ENCODE measurements at regions not wholly inside any gene's neighbourhood (a gene's known extent, or its start where the extent isn't known, plus 50 kb on each side); places are given as distances from the start of the nearest gene placed in this dataset.

DNA sequence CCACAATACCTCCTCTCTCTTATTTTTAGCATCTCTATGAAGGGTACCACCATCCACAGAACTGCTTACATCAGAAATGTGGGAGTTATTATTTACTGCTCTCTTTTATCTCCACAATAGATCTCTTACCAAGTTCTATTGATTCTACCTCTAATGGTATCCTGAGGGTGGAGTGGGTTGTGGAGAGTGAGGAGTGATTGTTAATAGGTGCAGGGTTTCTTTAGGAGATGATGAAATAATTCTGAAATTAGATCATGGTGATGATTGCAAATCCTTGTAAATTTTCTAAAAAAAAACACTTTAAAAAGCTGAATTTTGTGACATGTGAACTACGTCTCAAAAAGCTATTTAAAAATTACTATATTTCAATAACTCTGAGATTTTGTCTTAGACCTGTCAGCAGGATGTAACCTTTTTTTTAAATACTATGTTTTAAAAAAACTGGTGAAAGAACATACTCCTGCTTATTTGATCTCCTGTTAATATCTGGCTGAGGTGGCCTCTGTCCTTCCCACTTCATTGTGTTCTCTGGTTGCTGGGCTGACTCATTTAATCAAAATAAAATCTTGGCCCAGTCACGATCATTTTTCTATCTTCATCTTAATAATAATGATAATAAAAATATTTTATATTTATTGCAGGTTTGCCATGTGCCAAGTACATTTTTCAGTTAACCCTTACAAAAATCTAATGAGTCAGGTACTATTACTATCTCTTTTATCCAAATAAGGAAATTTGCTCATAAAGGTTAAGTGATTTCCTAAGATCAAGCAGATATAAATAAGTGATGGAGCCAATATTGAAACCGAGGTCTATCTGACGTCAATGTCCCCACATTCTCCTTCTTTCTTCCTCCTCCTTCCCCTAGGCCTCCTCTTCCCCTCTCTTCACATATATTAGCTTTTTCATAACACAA is 73.5 kb downstream of the GLUD2 start (continued):
- no peak for TF ChIP-seq ZNF571 (tag by site-specific recombination; IDR thresholded peaks at IDR 0.05)
- TF ChIP-seq ZNF677 (tag by site-specific recombination; IDR thresholded peaks at IDR 0.05): no peak
- no peak for TF ChIP-seq WT1 (tag by site-specific recombination; IDR thresholded peaks at IDR 0.05)
- TF ChIP-seq, protein P1, sequence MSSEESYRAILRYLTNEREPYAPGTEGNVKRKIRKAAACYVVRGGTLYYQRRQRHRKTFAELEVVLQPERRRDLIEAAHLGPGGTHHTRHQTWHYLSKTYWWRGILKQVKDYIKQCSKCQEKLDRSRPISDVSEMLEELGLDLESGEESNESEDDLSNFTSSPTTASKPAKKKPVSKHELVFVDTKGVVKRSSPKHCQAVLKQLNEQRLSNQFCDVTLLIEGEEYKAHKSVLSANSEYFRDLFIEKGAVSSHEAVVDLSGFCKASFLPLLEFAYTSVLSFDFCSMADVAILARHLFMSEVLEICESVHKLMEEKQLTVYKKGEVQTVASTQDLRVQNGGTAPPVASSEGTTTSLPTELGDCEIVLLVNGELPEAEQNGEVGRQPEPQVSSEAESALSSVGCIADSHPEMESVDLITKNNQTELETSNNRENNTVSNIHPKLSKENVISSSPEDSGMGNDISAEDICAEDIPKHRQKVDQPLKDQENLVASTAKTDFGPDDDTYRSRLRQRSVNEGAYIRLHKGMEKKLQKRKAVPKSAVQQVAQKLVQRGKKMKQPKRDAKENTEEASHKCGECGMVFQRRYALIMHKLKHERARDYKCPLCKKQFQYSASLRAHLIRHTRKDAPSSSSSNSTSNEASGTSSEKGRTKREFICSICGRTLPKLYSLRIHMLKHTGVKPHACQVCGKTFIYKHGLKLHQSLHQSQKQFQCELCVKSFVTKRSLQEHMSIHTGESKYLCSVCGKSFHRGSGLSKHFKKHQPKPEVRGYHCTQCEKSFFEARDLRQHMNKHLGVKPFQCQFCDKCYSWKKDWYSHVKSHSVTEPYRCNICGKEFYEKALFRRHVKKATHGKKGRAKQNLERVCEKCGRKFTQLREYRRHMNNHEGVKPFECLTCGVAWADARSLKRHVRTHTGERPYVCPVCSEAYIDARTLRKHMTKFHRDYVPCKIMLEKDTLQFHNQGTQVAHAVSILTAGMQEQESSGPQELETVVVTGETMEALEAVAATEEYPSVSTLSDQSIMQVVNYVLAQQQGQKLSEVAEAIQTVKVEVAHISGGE (tag by site-specific recombination; conservative IDR thresholded peaks at IDR 0.05; ENCODE audit: low read depth): no peak
- TF ChIP-seq ZNF792 (tag by site-specific recombination; IDR thresholded peaks at IDR 0.05): no peak
- no peak for TF ChIP-seq ZNF133 (tag by site-specific recombination; IDR thresholded peaks at IDR 0.05)
- TF ChIP-seq ZNF202 (tag by site-specific recombination; IDR thresholded peaks at IDR 0.05; ENCODE audit: borderline replicate concordance): no peak
- no peak for TF ChIP-seq RBAK (tag by site-specific recombination; IDR thresholded peaks at IDR 0.05)
- no peak for TF ChIP-seq ZNF670 (tag by site-specific recombination; IDR thresholded peaks at IDR 0.05; ENCODE audit: low read depth)
- TF ChIP-seq, protein P2, sequence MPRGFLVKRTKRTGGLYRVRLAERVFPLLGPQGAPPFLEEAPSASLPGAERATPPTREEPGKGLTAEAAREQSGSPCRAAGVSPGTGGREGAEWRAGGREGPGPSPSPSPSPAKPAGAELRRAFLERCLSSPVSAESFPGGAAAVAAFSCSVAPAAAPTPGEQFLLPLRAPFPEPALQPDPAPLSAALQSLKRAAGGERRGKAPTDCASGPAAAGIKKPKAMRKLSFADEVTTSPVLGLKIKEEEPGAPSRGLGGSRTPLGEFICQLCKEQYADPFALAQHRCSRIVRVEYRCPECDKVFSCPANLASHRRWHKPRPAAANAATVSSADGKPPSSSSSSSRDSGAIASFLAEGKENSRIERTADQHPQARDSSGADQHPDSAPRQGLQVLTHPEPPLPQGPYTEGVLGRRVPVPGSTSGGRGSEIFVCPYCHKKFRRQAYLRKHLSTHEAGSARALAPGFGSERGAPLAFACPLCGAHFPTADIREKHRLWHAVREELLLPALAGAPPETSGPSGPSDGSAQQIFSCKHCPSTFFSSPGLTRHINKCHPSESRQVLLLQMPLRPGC (tag by site-specific recombination; IDR thresholded peaks at IDR 0.05): no peak
- TF ChIP-seq GLI2 (tag by site-specific recombination; IDR thresholded peaks at IDR 0.05; ENCODE audit: borderline replicate concordance, low read depth): no peak
- no peak for TF ChIP-seq OSR2 (tag by site-specific recombination; IDR thresholded peaks at IDR 0.05)

DNA sequence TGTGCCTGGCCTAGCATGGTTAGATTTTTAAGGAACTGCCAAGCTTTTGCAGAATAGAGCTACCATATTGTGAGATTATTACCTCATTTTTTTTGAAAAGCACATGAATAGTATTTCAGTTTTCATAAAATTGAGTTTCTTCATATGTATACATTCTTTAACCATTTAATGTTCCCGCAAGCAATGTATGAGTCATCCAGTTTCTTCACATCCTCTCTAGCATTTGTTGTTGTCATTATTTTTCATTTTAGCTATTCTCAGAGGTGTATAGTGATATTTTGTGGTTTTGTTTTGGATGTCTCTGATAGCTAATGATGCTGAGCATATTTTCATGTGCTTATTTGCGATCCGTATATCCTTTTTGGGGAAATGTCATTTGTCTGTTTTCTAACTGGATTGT is 74.9 kb downstream of the GLUD2 start:
- CTCF ChIA-PET: interaction anchor here (0.6 kb wide), 1 partner anchor 1953 kb away, joined by 3 read pairs; no protein-coding TSS in a partner anchor
- Histone ChIP-seq H3K9me3 (ENCODE audit: control insufficient read depth, insufficient read depth, low read depth, low read length) (no peaks in the 10 kb centered on the region), H3K36me3 (ENCODE audit: control insufficient read depth in 2 of 2, insufficient read depth in 1 of 2, low read length in 2 of 2) (no peaks in the 10 kb centered on the region), H3K4me3 (ENCODE audit: low read depth, low read length) (no peak overlapping the region), H3K27ac (ENCODE audit: extremely low read depth, low read depth, low read length) (no peak overlapping the region), H3K4me1 (ENCODE audit: control insufficient read depth, insufficient read depth, low read length) (no peaks in the 10 kb centered on the region)
- POLR2A ChIA-PET: no interaction called here
- TF ChIP-seq, protein P3, sequence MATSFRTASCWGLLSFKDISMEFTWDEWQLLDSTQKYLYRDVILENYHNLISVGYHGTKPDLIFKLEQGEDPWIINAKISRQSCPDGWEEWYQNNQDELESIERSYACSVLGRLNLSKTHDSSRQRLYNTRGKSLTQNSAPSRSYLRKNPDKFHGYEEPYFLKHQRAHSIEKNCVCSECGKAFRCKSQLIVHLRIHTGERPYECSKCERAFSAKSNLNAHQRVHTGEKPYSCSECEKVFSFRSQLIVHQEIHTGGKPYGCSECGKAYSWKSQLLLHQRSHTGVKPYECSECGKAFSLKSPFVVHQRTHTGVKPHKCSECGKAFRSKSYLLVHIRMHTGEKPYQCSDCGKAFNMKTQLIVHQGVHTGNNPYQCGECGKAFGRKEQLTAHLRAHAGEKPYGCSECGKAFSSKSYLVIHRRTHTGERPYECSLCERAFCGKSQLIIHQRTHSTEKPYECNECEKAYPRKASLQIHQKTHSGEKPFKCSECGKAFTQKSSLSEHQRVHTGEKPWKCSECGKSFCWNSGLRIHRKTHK (tag by site-specific recombination; IDR thresholded peaks at IDR 0.05): no peak
- TF ChIP-seq REPIN1 (tag by site-specific recombination; IDR thresholded peaks at IDR 0.05; ENCODE audit: low read depth) (no peak), ZNF324 (tag by site-specific recombination; IDR thresholded peaks at IDR 0.05) (no peak), ZNF473 (tag by site-specific recombination; IDR thresholded peaks at IDR 0.05) (no peak), KLF9 (tag by site-specific recombination; IDR thresholded peaks at IDR 0.05; ENCODE audit: low read depth) (no peak), ZNF184 (tag by site-specific recombination; IDR thresholded peaks at IDR 0.05) (no peak), ZNF266 (tag by site-specific recombination; IDR thresholded peaks at IDR 0.05; ENCODE audit: low read depth) (no peak)
- TF ChIP-seq, protein P4, sequence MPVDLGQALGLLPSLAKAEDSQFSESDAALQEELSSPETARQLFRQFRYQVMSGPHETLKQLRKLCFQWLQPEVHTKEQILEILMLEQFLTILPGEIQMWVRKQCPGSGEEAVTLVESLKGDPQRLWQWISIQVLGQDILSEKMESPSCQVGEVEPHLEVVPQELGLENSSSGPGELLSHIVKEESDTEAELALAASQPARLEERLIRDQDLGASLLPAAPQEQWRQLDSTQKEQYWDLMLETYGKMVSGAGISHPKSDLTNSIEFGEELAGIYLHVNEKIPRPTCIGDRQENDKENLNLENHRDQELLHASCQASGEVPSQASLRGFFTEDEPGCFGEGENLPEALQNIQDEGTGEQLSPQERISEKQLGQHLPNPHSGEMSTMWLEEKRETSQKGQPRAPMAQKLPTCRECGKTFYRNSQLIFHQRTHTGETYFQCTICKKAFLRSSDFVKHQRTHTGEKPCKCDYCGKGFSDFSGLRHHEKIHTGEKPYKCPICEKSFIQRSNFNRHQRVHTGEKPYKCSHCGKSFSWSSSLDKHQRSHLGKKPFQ (tag by site-specific recombination; IDR thresholded peaks at IDR 0.05): no peak
- TF ChIP-seq, protein P5, sequence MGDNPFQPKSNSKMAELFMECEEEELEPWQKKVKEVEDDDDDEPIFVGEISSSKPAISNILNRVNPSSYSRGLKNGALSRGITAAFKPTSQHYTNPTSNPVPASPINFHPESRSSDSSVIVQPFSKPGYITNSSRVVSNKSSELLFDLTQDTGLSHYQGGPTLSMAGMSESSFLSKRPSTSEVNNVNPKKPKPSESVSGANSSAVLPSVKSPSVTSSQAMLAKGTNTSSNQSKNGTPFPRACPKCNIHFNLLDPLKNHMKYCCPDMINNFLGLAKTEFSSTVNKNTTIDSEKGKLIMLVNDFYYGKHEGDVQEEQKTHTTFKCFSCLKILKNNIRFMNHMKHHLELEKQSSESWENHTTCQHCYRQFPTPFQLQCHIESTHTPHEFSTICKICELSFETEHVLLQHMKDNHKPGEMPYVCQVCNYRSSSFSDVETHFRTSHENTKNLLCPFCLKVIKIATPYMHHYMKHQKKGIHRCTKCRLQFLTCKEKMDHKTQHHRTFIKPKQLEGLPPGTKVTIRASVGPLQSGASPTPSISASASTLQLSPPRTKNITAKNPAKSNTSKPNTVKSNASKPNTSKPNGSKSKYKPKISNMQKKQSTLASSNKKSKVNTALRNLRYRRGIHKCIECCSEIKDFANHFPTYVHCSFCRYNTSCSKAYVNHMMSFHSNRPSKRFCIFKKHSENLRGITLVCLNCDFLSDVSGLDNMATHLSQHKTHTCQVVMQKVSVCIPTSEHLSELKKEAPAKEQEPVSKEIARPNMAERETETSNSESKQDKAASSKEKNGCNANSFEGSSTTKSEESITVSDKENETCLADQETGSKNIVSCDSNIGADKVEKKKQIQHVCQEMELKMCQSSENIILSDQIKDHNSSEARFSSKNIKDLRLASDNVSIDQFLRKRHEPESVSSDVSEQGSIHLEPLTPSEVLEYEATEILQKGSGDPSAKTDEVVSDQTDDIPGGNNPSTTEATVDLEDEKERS (tag by site-specific recombination; IDR thresholded peaks at IDR 0.05): no peak
